ENCODE measurements at regions not wholly inside any gene's neighbourhood (a gene's known extent, or its start where the extent isn't known, plus 50 kb on each side); places are given as distances from the start of the nearest gene placed in this dataset.

DNA sequence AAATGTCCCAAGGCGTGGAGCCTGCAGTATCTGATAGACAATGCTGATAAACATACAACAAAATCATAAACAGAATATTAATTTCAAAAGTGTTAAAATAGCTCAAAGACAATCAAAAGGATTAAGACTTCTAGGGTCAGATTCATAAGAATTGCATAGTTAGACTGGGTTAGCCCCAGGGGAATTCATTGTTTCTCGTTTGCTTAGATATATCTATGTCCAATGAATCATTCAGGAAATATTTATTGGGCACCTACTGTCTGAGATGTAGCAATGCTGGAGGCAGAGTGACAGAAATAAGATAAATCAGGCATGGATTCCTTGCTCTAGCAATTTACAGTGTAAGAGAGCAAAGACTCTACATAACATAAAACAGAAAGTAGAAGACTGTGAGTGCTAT is 124.4 kb upstream of the PRL start:
- H3K36me3 ChIP-seq (ENCODE audit: control insufficient read depth in 2 of 2, insufficient read depth in 2 of 2, low read length in 2 of 2), result no peaks in the 10 kb centered on the region
- no peak overlapping the region for H3K9ac ChIP-seq (ENCODE audit: low read depth in 1 of 2, low read length in 2 of 2)
- no peaks in the 10 kb centered on the region for H3K9me3 ChIP-seq (ENCODE audit: control insufficient read depth in 2 of 2, low read length in 2 of 2)
- no peaks in the 10 kb centered on the region for H3K4me1 ChIP-seq (ENCODE audit: control insufficient read depth in 2 of 2, insufficient read depth in 2 of 2, low read length in 2 of 2)
- H3K27ac ChIP-seq (ENCODE audit: low read depth in 2 of 2, low read length in 2 of 2), result no peak overlapping the region
- H3K4me3 ChIP-seq (ENCODE audit: low read length in 2 of 2), result no peak overlapping the region
- H3K27me3 ChIP-seq (ENCODE audit: control insufficient read depth in 2 of 2, insufficient read depth in 2 of 2, low read length in 2 of 2), result no peaks in the 10 kb centered on the region

DNA sequence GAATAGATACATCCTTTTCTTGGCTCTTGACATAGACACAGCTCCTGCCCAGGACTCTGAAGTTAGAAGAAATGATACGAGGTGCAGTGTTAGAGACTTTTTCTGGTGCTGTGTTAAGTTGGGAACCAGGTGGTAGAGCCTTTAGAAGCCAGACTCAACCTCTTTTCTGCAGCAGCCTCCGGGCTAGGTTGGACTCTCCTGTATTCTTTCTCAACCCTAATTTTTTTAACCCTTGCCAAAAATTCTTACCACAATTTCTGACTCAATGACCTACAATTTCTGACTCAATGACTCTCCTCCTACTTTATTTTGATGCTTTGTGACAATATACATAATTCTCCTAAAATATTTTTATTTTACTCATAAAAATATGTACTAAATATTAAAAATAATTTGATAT is 127.4 kb upstream of the PRL start:
- H3K36me3 ChIP-seq (ENCODE audit: control insufficient read depth in 2 of 2, insufficient read depth in 2 of 2, low read length in 2 of 2), result no peaks in the 10 kb centered on the region
- no peak overlapping the region for H3K27ac ChIP-seq (ENCODE audit: low read depth in 2 of 2, low read length in 2 of 2)
- H3K9ac ChIP-seq (ENCODE audit: low read depth in 1 of 2, low read length in 2 of 2), result no peak overlapping the region
- H3K9me3 ChIP-seq (ENCODE audit: control insufficient read depth in 2 of 2, low read length in 2 of 2), result no peaks in the 10 kb centered on the region
- no peaks in the 10 kb centered on the region for H3K4me1 ChIP-seq (ENCODE audit: control insufficient read depth in 2 of 2, insufficient read depth in 2 of 2, low read length in 2 of 2)
- no peak overlapping the region for H3K4me3 ChIP-seq (ENCODE audit: low read length in 2 of 2)
- H3K27me3 ChIP-seq (ENCODE audit: control insufficient read depth in 2 of 2, insufficient read depth in 2 of 2, low read length in 2 of 2), result no peaks in the 10 kb centered on the region

DNA sequence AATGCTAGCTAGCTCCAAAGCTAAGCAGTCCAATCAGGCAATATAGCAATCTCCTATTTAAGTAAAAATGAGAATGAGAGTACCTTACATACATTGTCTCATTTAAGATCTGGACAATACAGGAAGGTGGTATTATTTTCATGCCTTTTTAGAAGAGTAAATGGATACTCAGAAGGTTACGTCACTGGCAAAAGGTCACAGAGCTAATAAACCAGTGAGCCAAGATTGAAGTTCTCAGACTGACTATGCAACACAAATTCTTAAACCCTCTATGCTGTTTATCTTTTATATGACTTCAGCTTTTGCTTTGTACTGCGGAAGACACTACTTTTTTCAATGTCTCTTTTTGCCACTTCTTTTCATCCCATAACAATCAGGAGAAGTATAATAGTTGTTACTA is 135.2 kb upstream of the PRL start:
- no peaks in the 10 kb centered on the region for H3K36me3 ChIP-seq (ENCODE audit: control insufficient read depth in 2 of 2, insufficient read depth in 2 of 2, low read length in 2 of 2)
- H3K4me1 ChIP-seq (ENCODE audit: control insufficient read depth in 2 of 2, insufficient read depth in 2 of 2, low read length in 2 of 2), result no peaks in the 10 kb centered on the region
- no peaks in the 10 kb centered on the region for H3K27me3 ChIP-seq (ENCODE audit: control insufficient read depth in 2 of 2, insufficient read depth in 2 of 2, low read length in 2 of 2)
- no peak overlapping the region for H3K9ac ChIP-seq (ENCODE audit: low read depth in 1 of 2, low read length in 2 of 2)
- no peaks in the 10 kb centered on the region for H3K9me3 ChIP-seq (ENCODE audit: control insufficient read depth in 2 of 2, low read length in 2 of 2)
- no peak overlapping the region for H3K4me3 ChIP-seq (ENCODE audit: low read length in 2 of 2)
- no peak overlapping the region for H3K27ac ChIP-seq (ENCODE audit: low read depth in 2 of 2, low read length in 2 of 2)

DNA sequence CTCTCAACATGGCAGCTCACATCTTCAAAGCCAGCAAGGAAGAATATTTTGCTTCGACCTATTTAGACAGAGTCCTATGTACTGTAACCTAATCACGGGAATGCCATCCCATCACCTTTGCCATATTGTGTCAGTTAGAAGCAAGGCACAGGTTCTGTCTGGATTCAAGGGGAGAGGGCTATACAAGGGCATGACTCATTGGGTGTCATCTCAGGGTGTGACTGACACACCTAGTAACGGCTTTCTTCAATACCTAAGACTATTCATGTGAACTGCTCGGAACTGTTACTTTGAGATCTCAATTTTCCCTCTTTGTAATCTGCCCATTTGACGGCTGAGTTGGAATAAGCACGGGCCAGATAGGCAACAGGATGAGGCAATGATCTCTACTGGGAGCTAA is 135.6 kb upstream of the HDGFL1 start:
- Histone ChIP-seq H3K4me1 (ENCODE audit: control insufficient read depth in 2 of 2, insufficient read depth in 2 of 2, low read length in 2 of 2) (no peaks in the 10 kb centered on the region), H3K9me3 (ENCODE audit: control insufficient read depth in 2 of 2, low read length in 2 of 2) (no peaks in the 10 kb centered on the region), H3K9ac (ENCODE audit: low read depth in 1 of 2, low read length in 2 of 2) (no peak overlapping the region), H3K4me3 (ENCODE audit: low read length in 2 of 2) (no peak overlapping the region), H3K27ac (ENCODE audit: low read depth in 2 of 2, low read length in 2 of 2) (no peak overlapping the region), H3K27me3 (ENCODE audit: control insufficient read depth in 2 of 2, insufficient read depth in 2 of 2, low read length in 2 of 2) (no peaks in the 10 kb centered on the region), H3K36me3 (ENCODE audit: control insufficient read depth in 2 of 2, insufficient read depth in 2 of 2, low read length in 2 of 2) (no peaks in the 10 kb centered on the region)

DNA sequence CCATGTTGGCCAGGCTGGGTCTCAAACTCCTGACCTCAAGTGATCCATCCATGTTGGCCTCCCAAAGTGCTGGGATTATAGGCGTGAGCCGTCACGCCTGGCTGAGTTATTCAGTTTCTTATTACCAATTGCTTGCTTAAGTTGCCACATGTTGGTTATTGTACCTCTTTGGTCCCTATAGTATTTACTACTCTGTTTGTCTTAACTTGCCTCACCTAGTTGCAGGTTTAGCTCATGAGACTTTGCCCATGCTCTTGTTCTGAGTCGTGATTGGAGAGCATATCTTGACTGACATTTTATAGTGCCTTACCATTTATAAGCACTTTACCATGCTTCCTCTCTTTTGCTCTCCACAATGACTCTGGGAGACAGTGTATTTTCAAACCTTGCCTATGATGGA is 134.2 kb upstream of the HDGFL1 start:
- Histone ChIP-seq H3K4me3 (ENCODE audit: low read length in 2 of 2) (no peak overlapping the region), H3K27me3 (ENCODE audit: control insufficient read depth in 2 of 2, insufficient read depth in 2 of 2, low read length in 2 of 2) (no peaks in the 10 kb centered on the region), H3K36me3 (ENCODE audit: control insufficient read depth in 2 of 2, insufficient read depth in 2 of 2, low read length in 2 of 2) (no peaks in the 10 kb centered on the region), H3K9me3 (ENCODE audit: control insufficient read depth in 2 of 2, low read length in 2 of 2) (no peaks in the 10 kb centered on the region), H3K27ac (ENCODE audit: low read depth in 2 of 2, low read length in 2 of 2) (no peak overlapping the region), H3K4me1 (ENCODE audit: control insufficient read depth in 2 of 2, insufficient read depth in 2 of 2, low read length in 2 of 2) (no peaks in the 10 kb centered on the region), H3K9ac (ENCODE audit: low read depth in 1 of 2, low read length in 2 of 2) (no peak overlapping the region)

DNA sequence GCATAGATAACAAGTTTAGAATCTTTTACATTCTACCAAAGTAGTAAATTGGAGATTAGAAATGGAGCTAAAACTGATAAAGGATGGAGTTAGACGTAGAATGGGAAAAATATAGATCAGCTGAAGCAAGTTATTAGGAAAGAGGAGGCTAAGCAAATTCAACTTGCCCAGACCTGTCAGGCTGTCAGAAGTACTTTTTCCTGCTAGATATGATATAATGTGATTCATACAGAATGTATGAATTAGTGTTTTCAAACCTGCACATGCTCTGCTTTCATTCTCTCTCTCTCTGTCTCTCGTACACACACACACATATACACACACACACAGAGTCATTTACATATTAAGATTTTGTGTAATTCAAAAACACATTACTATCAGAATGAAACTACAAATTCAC is 133.2 kb upstream of the HDGFL1 start:
- Histone ChIP-seq H3K27ac (ENCODE audit: low read depth in 2 of 2, low read length in 2 of 2) (no peak overlapping the region), H3K36me3 (ENCODE audit: control insufficient read depth in 2 of 2, insufficient read depth in 2 of 2, low read length in 2 of 2) (no peaks in the 10 kb centered on the region), H3K27me3 (ENCODE audit: control insufficient read depth in 2 of 2, insufficient read depth in 2 of 2, low read length in 2 of 2) (no peaks in the 10 kb centered on the region), H3K9me3 (ENCODE audit: control insufficient read depth in 2 of 2, low read length in 2 of 2) (no peaks in the 10 kb centered on the region), H3K4me1 (ENCODE audit: control insufficient read depth in 2 of 2, insufficient read depth in 2 of 2, low read length in 2 of 2) (no peaks in the 10 kb centered on the region), H3K4me3 (ENCODE audit: low read length in 2 of 2) (no peak overlapping the region), H3K9ac (ENCODE audit: low read depth in 1 of 2, low read length in 2 of 2) (no peak overlapping the region)

DNA sequence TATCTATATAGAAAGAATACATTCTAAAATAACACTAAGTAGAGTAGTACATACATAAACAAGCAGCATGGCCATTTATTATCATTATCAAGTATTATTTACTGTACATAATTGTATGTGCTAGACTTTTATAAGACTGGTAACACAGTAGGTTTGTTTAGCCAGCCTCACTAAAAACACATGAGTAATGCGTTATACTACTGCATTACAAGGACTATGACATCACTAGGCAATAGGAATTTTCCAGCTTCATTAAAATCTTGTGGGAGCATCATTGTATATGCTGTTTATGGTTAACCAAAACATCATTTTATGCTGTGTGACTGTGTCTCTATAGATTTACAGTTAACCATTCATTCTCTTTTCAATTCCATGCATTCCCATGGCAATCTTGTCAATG is 131.7 kb upstream of the HDGFL1 start:
- Histone ChIP-seq H3K36me3 (ENCODE audit: control insufficient read depth in 2 of 2, insufficient read depth in 2 of 2, low read length in 2 of 2) (no peaks in the 10 kb centered on the region), H3K4me1 (ENCODE audit: control insufficient read depth in 2 of 2, insufficient read depth in 2 of 2, low read length in 2 of 2) (no peaks in the 10 kb centered on the region), H3K4me3 (ENCODE audit: low read length in 2 of 2) (no peak overlapping the region), H3K9me3 (ENCODE audit: control insufficient read depth in 2 of 2, low read length in 2 of 2) (no peaks in the 10 kb centered on the region), H3K27me3 (ENCODE audit: control insufficient read depth in 2 of 2, insufficient read depth in 2 of 2, low read length in 2 of 2) (no peaks in the 10 kb centered on the region), H3K9ac (ENCODE audit: low read depth in 1 of 2, low read length in 2 of 2) (no peak overlapping the region), H3K27ac (ENCODE audit: low read depth in 2 of 2, low read length in 2 of 2) (no peak overlapping the region)

DNA sequence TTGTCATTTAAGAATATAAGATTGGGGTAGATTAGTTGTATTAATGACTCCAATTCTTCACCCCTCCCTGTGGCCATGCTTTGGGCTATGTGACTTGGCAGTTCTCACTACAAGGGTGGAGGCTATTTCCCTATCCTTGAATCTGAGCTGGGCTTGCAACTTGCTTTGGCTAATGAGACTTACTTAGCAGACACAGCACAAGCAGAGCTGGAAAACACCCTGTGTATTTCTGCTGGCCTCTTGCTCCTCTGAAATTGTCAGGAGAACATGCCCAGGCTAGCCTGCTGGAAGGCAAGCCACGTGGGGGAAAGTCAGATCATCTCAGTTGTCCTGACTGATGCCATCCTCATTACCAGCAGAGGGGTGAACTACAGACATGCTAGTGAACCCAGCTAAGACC is 126.5 kb upstream of the HDGFL1 start:
- Histone ChIP-seq H3K27ac (ENCODE audit: low read depth in 2 of 2, low read length in 2 of 2) (no peak overlapping the region), H3K36me3 (ENCODE audit: control insufficient read depth in 2 of 2, insufficient read depth in 2 of 2, low read length in 2 of 2) (no peaks in the 10 kb centered on the region), H3K4me3 (ENCODE audit: low read length in 2 of 2) (no peak overlapping the region), H3K9ac (ENCODE audit: low read depth in 1 of 2, low read length in 2 of 2) (no peak overlapping the region), H3K9me3 (ENCODE audit: control insufficient read depth in 2 of 2, low read length in 2 of 2) (no peaks in the 10 kb centered on the region), H3K4me1 (ENCODE audit: control insufficient read depth in 2 of 2, insufficient read depth in 2 of 2, low read length in 2 of 2) (no peaks in the 10 kb centered on the region), H3K27me3 (ENCODE audit: control insufficient read depth in 2 of 2, insufficient read depth in 2 of 2, low read length in 2 of 2) (no peaks in the 10 kb centered on the region)

DNA sequence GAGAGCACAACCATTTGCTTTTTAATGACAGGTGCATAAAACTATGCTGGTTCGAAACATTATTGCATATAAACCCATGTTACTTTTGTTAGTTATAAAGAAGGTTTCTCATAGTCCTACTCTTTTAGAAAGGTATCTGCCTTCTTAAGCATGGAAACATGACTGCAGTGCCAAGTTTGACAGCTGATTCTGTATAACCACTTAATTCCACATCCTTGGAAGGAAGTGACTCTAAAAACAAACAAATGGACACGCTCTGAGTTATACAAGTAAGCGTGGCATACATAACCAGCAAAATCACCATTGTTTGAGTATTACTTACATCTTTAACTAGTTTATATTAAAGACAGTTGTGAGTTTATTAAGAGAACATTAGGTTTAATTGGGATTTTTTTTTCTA is 125.0 kb upstream of the HDGFL1 start:
- no peaks in the 10 kb centered on the region for H3K36me3 ChIP-seq (ENCODE audit: control insufficient read depth in 2 of 2, insufficient read depth in 2 of 2, low read length in 2 of 2)
- no peak overlapping the region for H3K27ac ChIP-seq (ENCODE audit: low read depth in 2 of 2, low read length in 2 of 2)
- no peak overlapping the region for H3K9ac ChIP-seq (ENCODE audit: low read depth in 1 of 2, low read length in 2 of 2)
- H3K9me3 ChIP-seq (ENCODE audit: control insufficient read depth in 2 of 2, low read length in 2 of 2), result no peaks in the 10 kb centered on the region
- H3K27me3 ChIP-seq (ENCODE audit: control insufficient read depth in 2 of 2, insufficient read depth in 2 of 2, low read length in 2 of 2), result no peaks in the 10 kb centered on the region
- H3K4me3 ChIP-seq (ENCODE audit: low read length in 2 of 2), result no peak overlapping the region
- no peaks in the 10 kb centered on the region for H3K4me1 ChIP-seq (ENCODE audit: control insufficient read depth in 2 of 2, insufficient read depth in 2 of 2, low read length in 2 of 2)

DNA sequence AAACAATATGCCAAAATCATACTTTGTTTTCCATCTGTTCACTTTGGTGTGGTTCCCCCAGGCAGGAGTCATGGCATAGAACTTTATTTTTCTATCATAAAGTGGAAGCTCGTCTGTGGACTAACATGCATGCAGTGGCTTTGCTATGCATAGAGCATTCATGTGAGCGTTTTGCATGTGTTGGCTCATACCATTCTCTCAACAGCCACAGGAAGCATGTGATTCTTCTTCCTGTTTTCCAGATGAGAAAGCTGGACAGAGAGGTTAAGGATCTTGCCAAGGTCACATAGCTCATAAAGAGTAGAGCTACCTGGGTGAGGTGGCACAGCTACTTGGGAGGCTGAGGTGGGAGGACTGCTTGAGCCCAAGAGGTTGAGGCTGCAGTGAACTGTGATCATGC is 123.4 kb upstream of the HDGFL1 start:
- no peak overlapping the region for H3K4me3 ChIP-seq (ENCODE audit: low read length in 2 of 2)
- H3K27ac ChIP-seq (ENCODE audit: low read depth in 2 of 2, low read length in 2 of 2), result no peak overlapping the region
- H3K27me3 ChIP-seq (ENCODE audit: control insufficient read depth in 2 of 2, insufficient read depth in 2 of 2, low read length in 2 of 2), result no peaks in the 10 kb centered on the region
- H3K9me3 ChIP-seq (ENCODE audit: control insufficient read depth in 2 of 2, low read length in 2 of 2), result no peaks in the 10 kb centered on the region
- H3K9ac ChIP-seq (ENCODE audit: low read depth in 1 of 2, low read length in 2 of 2), result no peak overlapping the region
- no peaks in the 10 kb centered on the region for H3K4me1 ChIP-seq (ENCODE audit: control insufficient read depth in 2 of 2, insufficient read depth in 2 of 2, low read length in 2 of 2)
- H3K36me3 ChIP-seq (ENCODE audit: control insufficient read depth in 2 of 2, insufficient read depth in 2 of 2, low read length in 2 of 2), result no peaks in the 10 kb centered on the region

All from mucosa of rectum (tissue), 2 donors.